Esophagus muscularis mucosa (tissue), 4 donors: ENCODE measurements at regions not wholly inside any gene's neighbourhood (a gene's known extent, or its start where the extent isn't known, plus 50 kb on each side); places are given as distances from the start of the nearest gene placed in this dataset.

Experiments
- DNase-seq: peaks from one replicate; pipeline ENCODE4 v3.0.0-alpha.2; 2017; ENCODE audit errors: extremely low spot score
- H3K27ac ChIP-seq, 4 donors: fragments of 200-600 bp; sonication (generic); replicated peaks in 1 of 4; 1 replicate in 3 of 4; 2 replicates in 1 of 4; pipeline ENCODE4 v1.5.1; 2016 to 2019; ENCODE audit warnings: mild to moderate bottlenecking in 1 of 4
- H3K27me3 ChIP-seq, 4 donors: fragments of 200-600 bp; sonication (generic); one replicate each; pipeline versions ENCODE4 v1.5.1 to v1.6.0; 2016 to 2019
- H3K36me3 ChIP-seq, 4 donors: fragments of 200-600 bp; sonication (generic); one replicate each; pipeline ENCODE4 v1.5.1; 2016 to 2019
- H3K4me1 ChIP-seq, 4 donors: fragments of 200-600 bp; sonication (generic); one replicate each; pipeline ENCODE4 v1.5.1; 2016 to 2019
- H3K4me3 ChIP-seq, 4 donors: fragments of 200-600 bp; sonication (generic); 1 replicate in 2 of 4; 2 replicates in 2 of 4; pipeline ENCODE4 v1.5.1; 2016 to 2019; ENCODE audit warnings: mild to moderate bottlenecking in 4 of 4, moderate library complexity in 1 of 4
- H3K9me3 ChIP-seq, 4 donors: fragments of 200-600 bp; sonication (generic); 1 replicate in 3 of 4; 2 replicates in 1 of 4; pipeline ENCODE4 v1.5.1; 2016 to 2019
- EP300 ChIP-seq: sonication (generic); formaldehyde crosslinking; IDR thresholded peaks from one replicate; pipeline ENCODE4 v1.6.1; 2017; ENCODE audit warnings: antibody characterized with exemption
- POLR2A ChIP-seq: fragments of 450-650 bp; IDR thresholded peaks from one replicate; pipeline ENCODE4 v1.6.1; 2017; ENCODE audit warnings: antibody characterized with exemption, moderate library complexity, mild to moderate bottlenecking, low read depth
- POLR2AphosphoS5 ChIP-seq, 2 donors: sonication (generic); formaldehyde crosslinking; IDR thresholded peaks; one replicate each; pipeline ENCODE4 v1.6.1; 2017; ENCODE audit warnings: antibody characterized with exemption in 2 of 2
- WGBS: methylation state at CpG from one replicate; pipeline ENCODE4 v1.1.5; 2018; 5-methylcytosine and 5-hydroxymethylcytosine counted together
- intact Hi-C: fragments of 100-400 bp; cut with DNase I; formaldehyde crosslinking; loops from one replicate; pipeline ENCODE4 v1.15.1; 2023
- TF ChIP-seq, protein P1 (sequence below), 3 experiments: fragments of 200-600 bp in 2 of 3; fragments of 450-650 bp in 1 of 3; sonication (generic) in 2 of 3; IDR thresholded peaks; one replicate each; pipeline ENCODE4 v1.5.1; 2017 to 2019; ENCODE audit warnings: antibody characterized with exemption in 3 of 3, mild to moderate bottlenecking in 2 of 3, moderate library complexity in 1 of 3

DNA sequence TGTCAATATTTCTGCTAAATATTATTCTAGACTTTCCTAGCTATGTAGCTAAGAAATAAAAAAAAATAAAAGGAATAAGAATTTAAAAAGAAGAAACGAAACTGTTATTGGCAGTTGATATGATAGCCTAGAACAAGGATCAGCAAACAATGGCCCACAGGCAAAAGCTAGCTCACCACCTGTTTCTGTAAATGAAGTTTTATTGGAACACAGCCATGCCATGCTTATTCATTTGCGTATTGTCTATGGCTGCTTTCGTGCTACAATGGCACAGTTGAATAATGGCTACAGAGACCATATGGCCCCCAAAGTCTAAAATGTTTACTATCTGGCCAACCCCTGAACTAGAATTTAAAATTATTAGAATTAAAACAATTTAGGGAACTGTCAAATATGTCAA, 952.6 kb upstream of the MAP3K7 start:
- TF ChIP-seq POLR2AphosphoS5 (IDR thresholded peaks at IDR 0.05) (no peak), POLR2A (no peak), EP300 (no peak)
- TF ChIP-seq, protein P1, sequence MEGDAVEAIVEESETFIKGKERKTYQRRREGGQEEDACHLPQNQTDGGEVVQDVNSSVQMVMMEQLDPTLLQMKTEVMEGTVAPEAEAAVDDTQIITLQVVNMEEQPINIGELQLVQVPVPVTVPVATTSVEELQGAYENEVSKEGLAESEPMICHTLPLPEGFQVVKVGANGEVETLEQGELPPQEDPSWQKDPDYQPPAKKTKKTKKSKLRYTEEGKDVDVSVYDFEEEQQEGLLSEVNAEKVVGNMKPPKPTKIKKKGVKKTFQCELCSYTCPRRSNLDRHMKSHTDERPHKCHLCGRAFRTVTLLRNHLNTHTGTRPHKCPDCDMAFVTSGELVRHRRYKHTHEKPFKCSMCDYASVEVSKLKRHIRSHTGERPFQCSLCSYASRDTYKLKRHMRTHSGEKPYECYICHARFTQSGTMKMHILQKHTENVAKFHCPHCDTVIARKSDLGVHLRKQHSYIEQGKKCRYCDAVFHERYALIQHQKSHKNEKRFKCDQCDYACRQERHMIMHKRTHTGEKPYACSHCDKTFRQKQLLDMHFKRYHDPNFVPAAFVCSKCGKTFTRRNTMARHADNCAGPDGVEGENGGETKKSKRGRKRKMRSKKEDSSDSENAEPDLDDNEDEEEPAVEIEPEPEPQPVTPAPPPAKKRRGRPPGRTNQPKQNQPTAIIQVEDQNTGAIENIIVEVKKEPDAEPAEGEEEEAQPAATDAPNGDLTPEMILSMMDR (IDR thresholded peaks at IDR 0.05): no peak
- H3K27ac ChIP-seq: no peak overlapping the region
- no peaks in the 10 kb centered on the region for H3K4me1 ChIP-seq
- intact Hi-C loops: no loop called here
- H3K27me3 ChIP-seq: no peaks in the 10 kb centered on the region
- 66% methylated on average over 3 of the region's 3 CpGs for WGBS
- no peaks in the 10 kb centered on the region for H3K9me3 ChIP-seq
- DNase-seq: no peak
- H3K36me3 ChIP-seq: no peaks in the 10 kb centered on the region
- H3K4me3 ChIP-seq: no peak overlapping the region

DNA sequence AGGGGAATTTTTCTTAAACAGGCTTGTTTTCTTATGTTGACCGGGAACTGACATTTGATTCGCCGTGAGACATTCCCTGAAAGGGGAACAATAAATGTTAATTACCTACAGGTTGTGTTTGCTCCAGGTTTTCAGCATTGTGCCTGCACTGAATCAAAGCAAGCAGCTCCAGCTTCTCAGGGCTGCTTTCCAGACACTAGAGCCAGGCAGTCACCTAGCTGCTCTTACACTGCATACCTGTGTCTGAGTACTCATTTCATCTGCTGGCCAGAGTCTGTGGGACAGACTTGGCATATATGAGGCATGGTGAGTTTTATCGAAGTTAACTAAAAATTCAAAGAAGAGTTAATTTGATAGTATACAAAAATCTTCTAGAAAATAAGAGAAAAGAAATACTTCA, 951.8 kb upstream of the MAP3K7 start:
- TF ChIP-seq, protein P1 (IDR thresholded peaks at IDR 0.05): no peak
- TF ChIP-seq EP300 (no peak), POLR2A (no peak), POLR2AphosphoS5 (IDR thresholded peaks at IDR 0.05) (no peak)

DNA sequence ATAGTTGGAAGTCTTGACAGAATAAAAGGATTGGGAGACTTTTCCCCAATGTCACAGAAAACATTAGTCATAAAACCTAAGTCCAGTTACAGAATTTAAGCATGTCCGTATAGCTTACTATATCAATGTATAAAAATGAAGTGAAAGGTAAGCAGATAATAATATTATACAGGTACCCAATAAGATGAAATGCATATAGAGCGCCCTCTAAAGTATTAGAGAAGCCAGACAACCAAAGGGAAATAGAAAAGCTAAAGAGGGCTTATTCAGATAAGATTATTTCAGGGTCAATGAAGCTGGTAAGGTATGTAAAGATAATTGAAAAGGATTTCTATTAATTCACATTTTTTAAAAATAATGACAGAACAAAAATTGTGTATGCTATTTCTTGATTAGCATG, 947.7 kb upstream of the MAP3K7 start:
- Histone ChIP-seq H3K36me3 (no peaks in the 10 kb centered on the region), H3K9me3 (no peaks in the 10 kb centered on the region), H3K27ac (no peak overlapping the region), H3K27me3 (no peaks in the 10 kb centered on the region), H3K4me3 (no peak overlapping the region), H3K4me1 (no peaks in the 10 kb centered on the region)
- no peak for DNase-seq
- 62% methylated on average over 2 of the region's 2 CpGs for WGBS
- intact Hi-C loops: no loop called here
- no peak for TF ChIP-seq POLR2A
- TF ChIP-seq POLR2AphosphoS5 (IDR thresholded peaks at IDR 0.05): no peak

More for the DNA sequence above, 951.8 kb upstream of the MAP3K7 start:
- 92% methylated on average over 3 of the region's 4 CpGs for WGBS
- no peak overlapping the region for H3K27ac ChIP-seq
- no peaks in the 10 kb centered on the region for H3K4me1 ChIP-seq
- H3K27me3 ChIP-seq: no peaks in the 10 kb centered on the region
- intact Hi-C loops: no loop called here
- no peak for DNase-seq
- no peak overlapping the region for H3K4me3 ChIP-seq
- H3K36me3 ChIP-seq: no peaks in the 10 kb centered on the region
- no peaks in the 10 kb centered on the region for H3K9me3 ChIP-seq

DNA sequence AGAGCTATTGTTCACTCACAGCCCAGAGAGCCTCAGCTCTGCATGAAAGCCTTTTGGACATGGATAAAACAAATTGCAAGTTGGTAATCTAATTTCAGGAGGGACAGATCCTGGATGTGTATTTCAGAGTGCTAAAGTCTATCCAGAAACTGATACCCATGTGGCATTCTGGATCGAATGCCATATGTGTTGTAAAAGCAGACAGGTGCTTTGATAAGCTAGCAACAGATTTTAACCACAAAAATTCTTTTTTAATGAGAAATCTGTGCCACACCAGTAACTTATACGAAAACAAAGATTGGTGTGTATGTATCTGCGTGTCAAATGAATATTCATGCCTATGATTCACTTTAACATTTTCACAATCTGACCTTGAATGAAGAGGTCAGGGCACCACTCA, 936.6 kb upstream of the MAP3K7 start:
- no peak overlapping the region for H3K27ac ChIP-seq
- 78% methylated on average over 3 of the region's 3 CpGs for WGBS
- no peaks in the 10 kb centered on the region for H3K9me3 ChIP-seq
- no peak for DNase-seq
- no peaks in the 10 kb centered on the region for H3K36me3 ChIP-seq
- H3K4me1 ChIP-seq: no peaks in the 10 kb centered on the region
- no peaks in the 10 kb centered on the region for H3K27me3 ChIP-seq
- intact Hi-C loops: no loop called here
- TF ChIP-seq, protein P1 (IDR thresholded peaks at IDR 0.05): no peak
- no peak for TF ChIP-seq EP300
- no peak for TF ChIP-seq POLR2A
- no peak for TF ChIP-seq POLR2AphosphoS5 (IDR thresholded peaks at IDR 0.05)
- no peak overlapping the region for H3K4me3 ChIP-seq

DNA sequence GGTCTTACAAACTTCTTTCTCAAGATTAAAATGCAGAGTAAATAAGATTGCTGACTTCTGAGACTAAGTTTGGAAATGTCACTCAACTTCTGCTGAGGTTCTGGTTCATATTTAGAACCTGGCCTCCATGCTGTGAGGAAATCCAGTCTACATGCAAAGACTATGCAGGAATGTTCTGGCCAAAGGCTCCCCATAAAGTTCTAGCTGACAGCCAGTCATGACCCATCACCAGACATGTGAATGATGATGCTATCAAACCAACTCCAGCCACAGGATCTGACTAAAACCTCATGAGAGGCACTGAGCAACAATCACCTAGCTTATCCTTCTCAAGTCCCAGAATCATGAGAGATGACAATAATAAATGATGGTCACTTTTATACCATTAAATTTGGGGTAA, 935.1 kb upstream of the MAP3K7 start:
- Histone ChIP-seq H3K27ac (no peak overlapping the region), H3K9me3 (no peaks in the 10 kb centered on the region), H3K36me3 (no peaks in the 10 kb centered on the region), H3K27me3 (no peaks in the 10 kb centered on the region), H3K4me3 (no peak overlapping the region), H3K4me1 (no peaks in the 10 kb centered on the region)
- no peak for DNase-seq
- intact Hi-C loops: no loop called here
- TF ChIP-seq, protein P1 (IDR thresholded peaks at IDR 0.05): no peak
- TF ChIP-seq POLR2A (no peak), EP300 (no peak), POLR2AphosphoS5 (IDR thresholded peaks at IDR 0.05) (no peak)
